Mammary epithelial cell (primary cell): ENCODE measurements at regions not wholly inside any gene's neighbourhood (a gene's known extent, or its start where the extent isn't known, plus 50 kb on each side); places are given as distances from the start of the nearest gene placed in this dataset.

Experiments used
- EZH2 ChIP-seq: IDR thresholded peaks from 2 replicates; pipeline ENCODE4 v1.6.1; 2012; ENCODE audit warnings: low read length, inconsistent platforms, borderline replicate concordance
- TF ChIP-seq, protein P1 (sequence below), 2 donors: IDR thresholded peaks in 1 of 2; conservative IDR thresholded peaks in 1 of 2; 2 replicates each; pipeline ENCODE4 v1.5.1; 2011 to 2012; ENCODE audit warnings: inconsistent platforms in 2 of 2, low read length in 2 of 2, mild to moderate bottlenecking in 2 of 2, control low read depth in 1 of 2, low read depth in 1 of 2; ENCODE audit not compliant: insufficient read depth in 1 of 2; ENCODE audit errors: extremely low read depth in 1 of 2

DNA sequence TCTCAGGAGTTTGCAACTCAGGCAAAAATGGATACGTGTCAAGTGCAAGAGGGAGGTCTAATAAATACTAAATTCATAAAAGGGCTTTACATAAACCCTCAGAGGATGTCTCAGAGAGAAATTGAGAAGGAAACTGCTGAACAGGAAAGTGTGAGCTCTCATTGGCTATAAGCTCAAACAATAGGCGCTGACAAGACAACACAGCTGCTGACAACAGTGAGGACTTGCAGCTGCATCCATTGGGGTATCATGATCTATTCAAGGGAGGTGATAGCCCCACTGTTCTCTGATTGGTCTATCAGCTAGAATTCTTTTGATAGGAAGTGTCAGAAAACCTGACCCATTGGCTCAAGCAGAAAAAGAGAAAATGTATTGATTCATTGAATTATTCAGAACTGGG lies 187.2 kb downstream of the CBLN1 start:
- TF ChIP-seq, protein P1, sequence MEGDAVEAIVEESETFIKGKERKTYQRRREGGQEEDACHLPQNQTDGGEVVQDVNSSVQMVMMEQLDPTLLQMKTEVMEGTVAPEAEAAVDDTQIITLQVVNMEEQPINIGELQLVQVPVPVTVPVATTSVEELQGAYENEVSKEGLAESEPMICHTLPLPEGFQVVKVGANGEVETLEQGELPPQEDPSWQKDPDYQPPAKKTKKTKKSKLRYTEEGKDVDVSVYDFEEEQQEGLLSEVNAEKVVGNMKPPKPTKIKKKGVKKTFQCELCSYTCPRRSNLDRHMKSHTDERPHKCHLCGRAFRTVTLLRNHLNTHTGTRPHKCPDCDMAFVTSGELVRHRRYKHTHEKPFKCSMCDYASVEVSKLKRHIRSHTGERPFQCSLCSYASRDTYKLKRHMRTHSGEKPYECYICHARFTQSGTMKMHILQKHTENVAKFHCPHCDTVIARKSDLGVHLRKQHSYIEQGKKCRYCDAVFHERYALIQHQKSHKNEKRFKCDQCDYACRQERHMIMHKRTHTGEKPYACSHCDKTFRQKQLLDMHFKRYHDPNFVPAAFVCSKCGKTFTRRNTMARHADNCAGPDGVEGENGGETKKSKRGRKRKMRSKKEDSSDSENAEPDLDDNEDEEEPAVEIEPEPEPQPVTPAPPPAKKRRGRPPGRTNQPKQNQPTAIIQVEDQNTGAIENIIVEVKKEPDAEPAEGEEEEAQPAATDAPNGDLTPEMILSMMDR (conservative IDR thresholded peaks at IDR 0.05 in 1 of 2, IDR thresholded peaks at IDR 0.05 in 1 of 2; ENCODE audit: extremely low read depth in 1 of 2, insufficient read depth in 1 of 2, low read depth in 1 of 2, low read length in 2 of 2) = no peak
- no peak for TF ChIP-seq EZH2
